Neural progenitor cell (in vitro differentiated cells): ENCODE measurements at regions not wholly inside any gene's neighbourhood (a gene's known extent, or its start where the extent isn't known, plus 50 kb on each side); places are given as distances from the start of the nearest gene placed in this dataset.

Experiments
- DNase-seq: peaks from one replicate; pipeline ENCODE4 v3.0.0-alpha.2; 2016; ENCODE audit warnings: low spot score
- H2AFZ ChIP-seq: fragments of 200-600 bp; sonication (generic); replicated peaks from 2 replicates; pipeline ENCODE4 v1.6.1; 2016; ENCODE audit warnings: antibody characterized with exemption
- H3F3A ChIP-seq: fragments of 200-600 bp; sonication (generic); 2 replicates; pipeline ENCODE4 v1.6.1; 2016; ENCODE audit warnings: antibody characterized with exemption, low read depth
- H3K27ac ChIP-seq: fragments of 200-600 bp; sonication (generic); 2 replicates; pipeline ENCODE4 v1.5.1; 2016; ENCODE audit warnings: mild to moderate bottlenecking
- H3K27me3 ChIP-seq: fragments of 200-600 bp; sonication (generic); 2 replicates; pipeline ENCODE4 v1.6.1; 2016; ENCODE audit warnings: mild to moderate bottlenecking, moderate library complexity
- H3K36me3 ChIP-seq: fragments of 200-600 bp; sonication (generic); 2 replicates; pipeline ENCODE4 v1.5.1; 2016
- H3K4me1 ChIP-seq: fragments of 200-600 bp; sonication (generic); 2 replicates; pipeline ENCODE4 v1.6.1; 2016; ENCODE audit warnings: mixed run types
- H3K4me2 ChIP-seq: fragments of 200-600 bp; sonication (generic); 2 replicates; pipeline ENCODE4 v1.6.1; 2016
- H3K4me3 ChIP-seq: fragments of 200-600 bp; sonication (generic); 2 replicates; pipeline ENCODE4 v1.5.1; 2016
- H3K79me2 ChIP-seq: fragments of 200-600 bp; sonication (generic); 2 replicates; pipeline ENCODE4 v1.6.1; 2016; ENCODE audit warnings: low read depth
- H3K9ac ChIP-seq: fragments of 200-600 bp; sonication (generic); 2 replicates; pipeline ENCODE4 v1.6.1; 2016
- H3K9me3 ChIP-seq: fragments of 200-600 bp; sonication (generic); 2 replicates; pipeline ENCODE4 v1.5.1; 2016; ENCODE audit warnings: low read depth
- H4K20me1 ChIP-seq: fragments of 200-600 bp; sonication (generic); 2 replicates; pipeline ENCODE4 v1.6.1; 2016; ENCODE audit warnings: low read depth
- H3K27ac Mint-ChIP-seq: 3 replicates; pipeline ENCODE4 v1.8.0; 2021; ENCODE audit warnings: mixed read lengths
- H3K27me3 Mint-ChIP-seq: 2 replicates; pipeline ENCODE4 v1.8.0; 2022; ENCODE audit warnings: low read depth, mild to moderate bottlenecking, inconsistent platforms, moderate library complexity, mixed read lengths; ENCODE audit not compliant: insufficient read depth
- H3K36me3 Mint-ChIP-seq: 3 replicates; pipeline ENCODE4 v1.8.0; 2021; ENCODE audit warnings: mixed read lengths
- H3K4me1 Mint-ChIP-seq: 3 replicates; pipeline ENCODE4 v1.8.0; 2021; ENCODE audit warnings: mixed read lengths
- H3K4me3 Mint-ChIP-seq: 3 replicates; pipeline ENCODE4 v1.8.0; 2021; ENCODE audit warnings: mild to moderate bottlenecking, moderate library complexity, mixed read lengths
- H3K9me3 Mint-ChIP-seq: 3 replicates; pipeline ENCODE4 v1.8.0; 2020; ENCODE audit warnings: mixed read lengths
- CTCF ChIP-seq: fragments of 200-600 bp; sonication (generic); IDR thresholded peaks from 2 replicates; pipeline ENCODE4 v1.5.1; 2017; ENCODE audit warnings: antibody characterized with exemption, mild to moderate bottlenecking
- EZH2 ChIP-seq: fragments of 200-600 bp; sonication (generic); IDR thresholded peaks from 2 replicates; pipeline ENCODE4 v1.6.1; 2017; ENCODE audit warnings: antibody characterized with exemption, mild to moderate bottlenecking, moderate library complexity
- EZH2phosphoT487 ChIP-seq: fragments of 200-600 bp; sonication (generic); IDR thresholded peaks from 2 replicates; pipeline ENCODE4 v1.6.1; 2017; ENCODE audit warnings: antibody characterized with exemption

- H2AFZ ChIP-seq = no peak overlapping the region
- Mint-ChIP-seq H3K36me3 (no peaks in the 10 kb centered on the region), H3K4me1 (peaks cover 6% of the 10 kb centered on the region), H3K9me3 (no peaks in the 10 kb centered on the region), H3K27me3 (peaks cover 2% of the 10 kb centered on the region), H3K27ac (no peak overlapping the region), H3K4me3 (no peak overlapping the region)
- no peak overlapping the region for H3K4me2 ChIP-seq
- no peak overlapping the region for H3K9ac ChIP-seq
- TF ChIP-seq EZH2phosphoT487 (no peak), CTCF (no peak), EZH2 (no peak)
- H3K36me3 ChIP-seq = no peaks in the 10 kb centered on the region
- no peaks in the 10 kb centered on the region for H3K79me2 ChIP-seq
- no peaks in the 10 kb centered on the region for H3K4me1 ChIP-seq
- no peaks in the 10 kb centered on the region for H3K9me3 ChIP-seq
- DNase-seq = no peak
- H3K4me3 ChIP-seq = no peak overlapping the region
- no peaks in the 10 kb centered on the region for H3F3A ChIP-seq
- H3K27ac ChIP-seq = no peak overlapping the region
- no peaks in the 10 kb centered on the region for H3K27me3 ChIP-seq
- no peaks in the 10 kb centered on the region for H4K20me1 ChIP-seq
These were observed 1436.1 kb upstream of the GOT2 start for GRCh38 chr16:60170196-60170595.

- no peaks in the 10 kb centered on the region for H4K20me1 ChIP-seq
- H3K36me3 ChIP-seq = no peaks in the 10 kb centered on the region
- H3K9ac ChIP-seq = no peak overlapping the region
- DNase-seq = no peak
- H3K79me2 ChIP-seq = no peaks in the 10 kb centered on the region
- no peak overlapping the region for H3K4me3 ChIP-seq
- Mint-ChIP-seq H3K9me3 (no peaks in the 10 kb centered on the region), H3K27ac (no peak overlapping the region), H3K27me3 (peaks cover 2% of the 10 kb centered on the region), H3K4me1 (peaks cover 6% of the 10 kb centered on the region), H3K4me3 (no peak overlapping the region), H3K36me3 (no peaks in the 10 kb centered on the region)
- H3K27me3 ChIP-seq = no peaks in the 10 kb centered on the region
- no peak for TF ChIP-seq EZH2phosphoT487
- TF ChIP-seq CTCF = no peak
- no peak for TF ChIP-seq EZH2
- no peaks in the 10 kb centered on the region for H3K4me1 ChIP-seq
- H3F3A ChIP-seq = no peaks in the 10 kb centered on the region
- H3K4me2 ChIP-seq = no peak overlapping the region
- no peaks in the 10 kb centered on the region for H3K9me3 ChIP-seq
- no peak overlapping the region for H2AFZ ChIP-seq
- H3K27ac ChIP-seq = no peak overlapping the region
These were observed 1432.0 kb upstream of the GOT2 start for GRCh38 chr16:60166111-60166510.

GRCh38 chr16:60151987-60152386, 1417.9 kb upstream of the GOT2 start:
- no peaks in the 10 kb centered on the region for H3K4me1 Mint-ChIP-seq
- H3K4me1 ChIP-seq = no peaks in the 10 kb centered on the region
- H3K27me3 ChIP-seq = no peaks in the 10 kb centered on the region
- H3K9me3 ChIP-seq = no peaks in the 10 kb centered on the region
- H3F3A ChIP-seq = no peaks in the 10 kb centered on the region
- no peak overlapping the region for H3K4me2 ChIP-seq
- H3K27ac Mint-ChIP-seq = no peak overlapping the region
- H3K36me3 Mint-ChIP-seq = no peaks in the 10 kb centered on the region
- no peaks in the 10 kb centered on the region for H3K79me2 ChIP-seq
- H3K27me3 Mint-ChIP-seq = peaks cover 2% of the 10 kb centered on the region
- H3K27ac ChIP-seq = no peak overlapping the region
- no peak overlapping the region for H2AFZ ChIP-seq
- no peak for DNase-seq
- TF ChIP-seq EZH2phosphoT487 (no peak), EZH2 (no peak), CTCF (no peak)
- H3K4me3 Mint-ChIP-seq = no peak overlapping the region
- peaks cover 12% of the 10 kb centered on the region for H3K9me3 Mint-ChIP-seq
- H3K9ac ChIP-seq = no peak overlapping the region
- H3K36me3 ChIP-seq = no peaks in the 10 kb centered on the region
- H3K4me3 ChIP-seq = no peak overlapping the region
- no peaks in the 10 kb centered on the region for H4K20me1 ChIP-seq

- H3K79me2 ChIP-seq = no peaks in the 10 kb centered on the region
- no peaks in the 10 kb centered on the region for H4K20me1 ChIP-seq
- H3K4me1 ChIP-seq = no peaks in the 10 kb centered on the region
- peaks cover 12% of the 10 kb centered on the region for H3K9me3 Mint-ChIP-seq
- H3K9ac ChIP-seq = no peak overlapping the region
- no peaks in the 10 kb centered on the region for H3K36me3 ChIP-seq
- H3K4me2 ChIP-seq = no peak overlapping the region
- H3K27ac ChIP-seq = no peak overlapping the region
- H3K36me3 Mint-ChIP-seq = no peaks in the 10 kb centered on the region
- H3K27me3 Mint-ChIP-seq = peaks cover 2% of the 10 kb centered on the region
- DNase-seq = no peak
- TF ChIP-seq EZH2phosphoT487 (no peak), CTCF (no peak), EZH2 (no peak)
- H3K27ac Mint-ChIP-seq = no peak overlapping the region
- H3K4me1 Mint-ChIP-seq = no peaks in the 10 kb centered on the region
- H2AFZ ChIP-seq = no peak overlapping the region
- no peaks in the 10 kb centered on the region for H3K9me3 ChIP-seq
- no peak overlapping the region for H3K4me3 ChIP-seq
- no peak overlapping the region for H3K4me3 Mint-ChIP-seq
- no peaks in the 10 kb centered on the region for H3K27me3 ChIP-seq
- no peaks in the 10 kb centered on the region for H3F3A ChIP-seq
These were observed 1416.8 kb upstream of the GOT2 start for GRCh38 chr16:60150907-60151306.
